ENCODE measurements at regions not wholly inside any gene's neighbourhood (a gene's known extent, or its start where the extent isn't known, plus 50 kb on each side); places are given as distances from the start of the nearest gene placed in this dataset.

- TF ChIP-seq CEBPZ (IDR thresholded peaks at IDR 0.05; ENCODE audit: borderline replicate concordance, low read depth, low read length) (no peak), PTRF (tag; IDR thresholded peaks at IDR 0.05) (no peak), SETDB1 (IDR thresholded peaks at IDR 0.05; ENCODE audit: low read length) (no peak), ZBTB7A (IDR thresholded peaks at IDR 0.05; ENCODE audit: borderline replicate concordance, control insufficient read depth, low read depth, low read length) (no peak), MXI1 (IDR thresholded peaks at IDR 0.05; ENCODE audit: low read depth, low read length) (no peak), SMARCC2 (IDR thresholded peaks at IDR 0.05; ENCODE audit: low read depth) (no peak), PBX2 (CRISPR knock-in tag; IDR thresholded peaks at IDR 0.05; ENCODE audit: low read depth) (no peak), PBX2 (tag; conservative IDR thresholded peaks at IDR 0.05; ENCODE audit: low read depth) (0 out of 2 replicates have a peak, but pooled peaks have one; percentile 46), SLC30A9 (CRISPR knock-in tag; IDR thresholded peaks at IDR 0.05) (no peak)
These were observed 113.1 kb upstream of the B3GAT1 start (continued) for GRCh38 chr11:134524896-134525845.
